ENCODE measurements at regions not wholly inside any gene's neighbourhood (a gene's known extent, or its start where the extent isn't known, plus 50 kb on each side); places are given as distances from the start of the nearest gene placed in this dataset.

DNA sequence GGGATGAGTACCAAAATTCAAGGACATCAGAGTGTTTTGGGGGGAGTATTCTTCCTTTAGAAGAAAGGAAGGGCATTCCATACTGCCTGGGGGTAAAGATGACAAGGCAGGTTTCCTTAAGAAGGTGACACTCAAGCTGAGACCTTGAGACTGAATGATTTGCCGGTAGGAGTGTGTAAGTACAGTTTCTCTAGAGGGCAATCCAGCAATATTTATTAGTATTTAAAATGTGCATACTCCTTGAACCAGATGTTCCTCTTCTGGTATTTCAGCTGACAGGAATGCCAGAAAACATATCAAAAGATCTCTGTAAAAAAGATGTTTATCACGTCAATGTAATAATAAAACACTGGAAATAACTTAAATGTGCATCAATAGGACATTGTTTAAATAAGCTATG, 106.4 kb upstream of the TMCC3 start:
- Histone ChIP-seq H3K36me3 (replicated peaks in 1 of 2) (no peaks in the 10 kb centered on the region), H3K27ac (no peak overlapping the region), H3K27me3 (no peaks in the 10 kb centered on the region), H3K9me3 (replicated peaks in 1 of 3) (no peaks in the 10 kb centered on the region), H3K4me3 (no peak overlapping the region), H3K4me1 (replicated peaks in 1 of 2) (peaks cover 0 to 7% of the 10 kb centered on the region in 2 donors)
- intact Hi-C loops (cut with DNase I), result no loop called here
- no peak for TF ChIP-seq POLR2A (IDR thresholded peaks at IDR 0.05)
- TF ChIP-seq, protein P1, sequence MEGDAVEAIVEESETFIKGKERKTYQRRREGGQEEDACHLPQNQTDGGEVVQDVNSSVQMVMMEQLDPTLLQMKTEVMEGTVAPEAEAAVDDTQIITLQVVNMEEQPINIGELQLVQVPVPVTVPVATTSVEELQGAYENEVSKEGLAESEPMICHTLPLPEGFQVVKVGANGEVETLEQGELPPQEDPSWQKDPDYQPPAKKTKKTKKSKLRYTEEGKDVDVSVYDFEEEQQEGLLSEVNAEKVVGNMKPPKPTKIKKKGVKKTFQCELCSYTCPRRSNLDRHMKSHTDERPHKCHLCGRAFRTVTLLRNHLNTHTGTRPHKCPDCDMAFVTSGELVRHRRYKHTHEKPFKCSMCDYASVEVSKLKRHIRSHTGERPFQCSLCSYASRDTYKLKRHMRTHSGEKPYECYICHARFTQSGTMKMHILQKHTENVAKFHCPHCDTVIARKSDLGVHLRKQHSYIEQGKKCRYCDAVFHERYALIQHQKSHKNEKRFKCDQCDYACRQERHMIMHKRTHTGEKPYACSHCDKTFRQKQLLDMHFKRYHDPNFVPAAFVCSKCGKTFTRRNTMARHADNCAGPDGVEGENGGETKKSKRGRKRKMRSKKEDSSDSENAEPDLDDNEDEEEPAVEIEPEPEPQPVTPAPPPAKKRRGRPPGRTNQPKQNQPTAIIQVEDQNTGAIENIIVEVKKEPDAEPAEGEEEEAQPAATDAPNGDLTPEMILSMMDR (IDR thresholded peaks at IDR 0.05), result no peak
- 46 to 53% (median 49%) methylated on average over 2 of the region's 2 CpGs for WGBS, 4 donors
- no peak for DNase-seq

DNA sequence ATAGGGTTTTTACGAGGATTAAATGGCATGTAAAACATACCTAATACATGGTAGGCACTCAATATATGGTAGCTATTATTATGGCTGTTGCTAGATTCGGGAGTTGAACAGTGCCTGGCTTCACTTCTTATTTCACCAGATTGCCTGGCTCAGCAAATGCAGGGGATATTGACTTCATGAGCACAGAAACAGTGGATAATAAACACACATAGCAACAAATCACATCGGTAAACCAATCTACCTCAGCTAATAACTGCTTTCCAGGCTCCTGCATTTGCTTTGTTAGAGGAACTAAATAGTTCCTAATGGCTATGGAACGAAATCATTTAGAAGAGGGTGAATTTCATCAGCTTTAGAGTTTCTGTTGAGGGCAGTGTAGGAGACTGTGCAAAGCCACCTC, 105.2 kb upstream of the TMCC3 start:
- Histone ChIP-seq H3K36me3 (replicated peaks in 1 of 2) (no peaks in the 10 kb centered on the region), H3K27me3 (no peaks in the 10 kb centered on the region), H3K4me3 (no peak overlapping the region), H3K27ac (no peak overlapping the region), H3K9me3 (replicated peaks in 1 of 3) (no peaks in the 10 kb centered on the region), H3K4me1 (replicated peaks in 1 of 2) (peaks cover 0 to 7% of the 10 kb centered on the region in 2 donors)
- WGBS, 4 donors, result 82 to 89% (median 86%) methylated on average over 4 of the region's 4 CpGs
- no peak for DNase-seq
- TF ChIP-seq POLR2A (IDR thresholded peaks at IDR 0.05), result no peak
- TF ChIP-seq, protein P1 (IDR thresholded peaks at IDR 0.05), result no peak
- intact Hi-C loops (cut with DNase I), result no loop called here

DNA sequence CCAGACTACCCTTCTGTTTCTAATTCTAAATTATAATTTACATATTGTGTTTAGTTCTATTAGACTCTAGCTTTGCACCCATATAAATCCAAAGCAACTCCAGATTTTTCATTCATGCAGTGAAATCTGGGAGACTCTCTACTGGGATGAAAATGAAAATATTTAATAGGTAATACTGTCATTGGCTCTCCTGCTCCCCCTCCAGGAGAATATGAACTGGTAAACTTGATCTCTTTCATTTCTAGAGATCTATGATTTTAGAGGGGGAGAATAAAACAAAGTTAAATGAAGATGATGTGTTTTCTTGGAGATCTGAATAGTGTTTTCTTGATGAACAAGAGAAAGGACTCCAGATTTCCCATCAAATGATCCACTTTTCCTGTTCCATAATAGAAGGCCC, 104.3 kb upstream of the TMCC3 start:
- H3K4me1 ChIP-seq (replicated peaks in 1 of 2), result peaks cover 0 to 7% of the 10 kb centered on the region in 2 donors
- no peaks in the 10 kb centered on the region for H3K36me3 ChIP-seq (replicated peaks in 1 of 2)
- no peak overlapping the region for H3K27ac ChIP-seq
- no peaks in the 10 kb centered on the region for H3K9me3 ChIP-seq (replicated peaks in 1 of 3)
- TF ChIP-seq, protein P1 (IDR thresholded peaks at IDR 0.05), result peak; percentile 18 to 38 (median 34)
- no peak for TF ChIP-seq POLR2A (IDR thresholded peaks at IDR 0.05)
- DNase-seq, result no peak
- H3K4me3 ChIP-seq, result no peak overlapping the region
- intact Hi-C loops (cut with DNase I), result no loop called here
- H3K27me3 ChIP-seq, result no peaks in the 10 kb centered on the region

DNA sequence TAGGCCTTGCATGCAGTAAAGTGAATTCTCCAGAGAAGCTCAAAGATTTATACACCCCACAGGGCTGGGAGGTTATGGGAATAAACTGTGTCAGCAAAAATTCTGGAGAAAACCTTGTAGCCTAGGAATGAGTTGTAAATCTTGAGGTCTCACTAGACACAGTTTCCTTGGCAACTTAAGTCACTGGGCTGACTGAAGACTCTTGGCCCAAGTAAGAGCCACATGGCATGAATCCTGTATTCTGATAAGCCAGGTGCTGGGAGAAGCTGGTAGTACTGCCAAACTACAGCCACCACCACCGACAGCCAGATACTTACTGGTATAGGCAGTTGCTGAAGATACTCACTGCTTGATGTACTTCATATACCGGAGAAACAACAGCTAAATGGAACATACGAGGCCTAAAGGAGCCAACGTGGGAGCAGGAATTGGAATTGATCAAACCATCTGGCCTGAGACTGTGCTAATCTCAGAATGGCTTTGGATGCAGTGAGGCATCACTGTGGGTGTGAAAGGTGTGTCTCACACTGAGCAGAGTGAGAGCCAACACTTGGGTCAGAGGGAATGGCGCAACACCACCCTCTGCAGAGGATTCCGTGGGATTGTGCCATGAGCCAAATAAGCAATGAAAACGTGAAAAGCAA, 102.8 kb upstream of the TMCC3 start:
- Histone ChIP-seq H3K27me3 (no peaks in the 10 kb centered on the region), H3K9me3 (replicated peaks in 1 of 3) (no peaks in the 10 kb centered on the region), H3K36me3 (replicated peaks in 1 of 2) (no peaks in the 10 kb centered on the region), H3K4me1 (replicated peaks in 1 of 2) (peaks cover 0 to 7% of the 10 kb centered on the region in 2 donors), H3K4me3 (no peak overlapping the region), H3K27ac (no peak overlapping the region)
- intact Hi-C loops (cut with DNase I), result no loop called here
- DNase-seq, result peak in 6 of 7 donors; percentile 26 to 56 (median 34)
- WGBS, 4 donors, result 74 to 81% (median 80%) methylated on average over 7 of the region's 7 CpGs
- TF ChIP-seq, protein P1 (IDR thresholded peaks at IDR 0.05), result no peak
- no peak for TF ChIP-seq POLR2A (IDR thresholded peaks at IDR 0.05)
